ENCODE measurements at regions not wholly inside any gene's neighbourhood (a gene's known extent, or its start where the extent isn't known, plus 50 kb on each side); places are given as distances from the start of the nearest gene placed in this dataset.
"Not testable (repeated sequence)": the region's sequence is repeated elsewhere in the genome, so short reads cannot be mapped to it uniquely, and the experiment has no call there.

DNA sequence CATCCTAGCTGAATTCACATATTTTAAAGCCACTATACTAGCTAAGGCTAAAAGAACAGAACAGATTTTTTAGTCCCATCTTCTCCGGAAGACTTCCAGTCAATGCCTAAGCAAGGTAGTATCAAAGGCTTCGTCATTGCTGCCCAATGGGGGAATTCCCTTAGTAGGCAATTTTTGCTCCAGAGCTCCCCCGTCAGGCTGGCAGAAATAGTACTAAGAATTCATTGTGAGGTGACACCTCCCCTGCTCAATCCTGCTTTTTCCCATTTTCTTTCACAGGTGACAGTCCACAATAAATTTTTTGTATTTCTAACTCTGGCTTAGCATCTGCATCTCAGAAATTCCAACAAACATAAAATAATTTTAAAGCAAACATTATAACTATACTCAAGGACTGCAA is 52.8 kb upstream of the SRSF6 start:
- in situ Hi-C loops (cut with HindIII; ENCODE audit: low sequenced_read_pairs), result no loop called here

DNA sequence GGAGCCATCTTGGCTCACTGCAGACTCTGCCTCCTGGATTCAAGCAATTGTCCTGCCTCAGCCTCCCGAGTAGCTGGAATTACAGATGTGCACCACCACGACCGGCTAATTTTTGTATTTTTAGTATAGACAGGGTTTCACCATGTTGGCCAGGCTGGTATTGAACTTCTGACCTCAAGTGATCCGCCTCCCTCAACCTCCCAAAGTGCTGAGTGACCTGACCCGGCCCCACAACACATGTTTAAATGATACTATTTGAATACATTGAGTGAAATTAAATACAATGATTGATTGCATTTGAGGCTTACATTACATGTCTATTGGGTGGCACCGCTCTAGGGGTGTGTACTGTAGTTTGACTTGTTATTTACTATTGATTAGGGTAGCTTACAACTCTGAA is 56.8 kb upstream of the SRSF6 start:
- in situ Hi-C loops (cut with HindIII; ENCODE audit: low sequenced_read_pairs), result not testable (repeated sequence)

GRCh38 chr20:43398676-43399324 is 58.9 kb upstream of the SRSF6 start:
- in situ Hi-C loops (cut with HindIII; ENCODE audit: low sequenced_read_pairs), result no loop called here

DNA sequence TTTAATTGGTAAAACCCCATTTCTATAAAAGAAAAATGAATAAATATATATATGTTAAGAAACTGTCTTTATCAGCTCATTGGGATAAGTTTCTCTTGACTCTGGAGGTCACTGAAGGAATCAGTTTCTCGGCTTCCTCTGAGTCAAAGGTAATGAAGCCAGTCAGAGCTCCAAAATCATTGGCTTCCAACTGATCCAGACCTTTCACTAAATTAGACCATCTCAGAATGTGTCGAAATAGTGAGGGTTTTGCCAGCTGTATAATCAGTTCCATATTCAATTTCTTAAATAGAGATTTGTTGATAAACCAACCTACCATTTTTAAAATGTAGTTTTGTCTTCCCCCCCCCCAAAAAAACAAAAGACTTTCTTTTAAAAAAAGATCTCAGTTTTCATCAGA is 60.5 kb upstream of the SRSF6 start:
- in situ Hi-C loops (cut with HindIII; ENCODE audit: low sequenced_read_pairs), result no loop called here

- in situ Hi-C loops (cut with HindIII; ENCODE audit: low sequenced_read_pairs), result no loop called here
Measured at GRCh38 chr20:43393052-43393451, 64.6 kb upstream of the SRSF6 start.

DNA sequence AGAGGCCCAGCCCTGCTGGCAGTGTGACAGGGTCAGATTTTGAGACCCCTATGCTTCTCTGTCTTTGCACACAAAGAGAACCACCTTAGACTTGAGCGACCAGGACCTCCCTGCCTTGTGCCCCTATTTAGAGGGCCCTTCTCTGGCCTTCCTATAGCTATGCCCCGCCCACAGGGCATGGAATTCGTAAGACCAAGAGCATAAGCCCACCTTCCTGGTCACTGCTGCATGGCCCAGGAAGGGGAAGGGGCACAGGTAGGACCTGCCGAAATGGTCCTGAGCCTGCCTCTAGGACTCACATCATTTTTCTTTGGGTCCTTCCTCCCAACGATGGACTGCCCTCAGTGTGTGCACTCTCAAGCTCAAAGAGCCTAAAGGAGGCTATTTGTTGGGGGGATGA is 65.1 kb upstream of the SRSF6 start:
- in situ Hi-C loops (cut with HindIII; ENCODE audit: low sequenced_read_pairs), result no loop called here

DNA sequence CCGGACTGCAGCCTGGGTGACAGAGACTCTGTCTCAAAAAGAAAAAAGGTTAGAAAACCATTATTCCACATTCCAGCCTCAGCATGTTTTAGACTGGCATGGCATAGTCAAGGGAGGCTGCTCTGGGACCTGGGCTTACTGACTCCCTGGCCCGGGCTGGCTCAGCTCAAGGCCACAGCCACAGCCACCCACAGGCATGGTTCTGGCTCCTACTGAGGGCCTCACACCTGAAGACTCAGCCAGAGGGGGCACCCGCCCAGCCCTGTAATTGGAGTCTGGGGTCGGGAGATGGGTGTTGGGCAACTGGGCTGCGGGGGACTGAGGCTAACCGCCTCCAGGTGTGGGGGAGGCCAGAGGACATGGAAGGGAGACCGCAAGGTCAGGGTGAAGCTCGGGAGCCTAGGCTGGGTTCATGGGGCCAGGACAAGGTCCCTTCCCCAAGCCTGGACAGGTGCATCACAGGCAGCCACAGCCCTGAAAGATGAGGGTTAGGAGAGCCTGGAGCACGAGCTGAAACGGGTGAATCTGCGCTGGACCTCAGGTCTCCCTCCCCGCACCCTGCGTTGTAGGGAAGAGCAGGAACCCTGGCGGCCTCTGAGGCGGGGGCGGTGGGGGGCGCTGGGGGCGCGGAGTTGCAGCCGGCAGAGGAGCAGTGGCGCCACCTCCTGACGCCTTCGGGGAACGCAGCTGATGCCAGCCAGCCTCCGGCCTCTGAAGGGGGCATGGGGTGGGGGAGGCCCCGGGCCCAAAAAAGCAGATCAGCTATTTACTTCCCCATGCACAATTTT is 67.7 kb upstream of the SRSF6 start:
- in situ Hi-C loops (cut with HindIII; ENCODE audit: low sequenced_read_pairs), result no loop called here

- in situ Hi-C loops (cut with HindIII; ENCODE audit: low sequenced_read_pairs), result no loop called here
Measured at GRCh38 chr20:43389211-43389610, 68.5 kb upstream of the SRSF6 start.

- in situ Hi-C loops (cut with HindIII; ENCODE audit: low sequenced_read_pairs), result no loop called here
Measured at GRCh38 chr20:43388268-43389002, 69.3 kb upstream of the SRSF6 start.

- in situ Hi-C loops (cut with HindIII; ENCODE audit: low sequenced_read_pairs), result no loop called here
Measured at GRCh38 chr20:43387737-43388136, 70.0 kb upstream of the SRSF6 start.

- in situ Hi-C loops (cut with HindIII; ENCODE audit: low sequenced_read_pairs), result no loop called here
Measured at GRCh38 chr20:43386878-43387277, 70.8 kb upstream of the SRSF6 start.

GRCh38 chr20:43385914-43386313 is 71.8 kb upstream of the SRSF6 start:
- in situ Hi-C loops (cut with HindIII; ENCODE audit: low sequenced_read_pairs), result no loop called here

GRCh38 chr20:43384101-43384940 is 73.4 kb upstream of the SRSF6 start:
- in situ Hi-C loops (cut with HindIII; ENCODE audit: low sequenced_read_pairs), result no loop called here

GRCh38 chr20:43383026-43383795 is 74.5 kb upstream of the SRSF6 start:
- in situ Hi-C loops (cut with HindIII; ENCODE audit: low sequenced_read_pairs), result no loop called here

GRCh38 chr20:43382135-43382534 is 75.6 kb upstream of the SRSF6 start:
- in situ Hi-C loops (cut with HindIII; ENCODE audit: low sequenced_read_pairs), result not testable (repeated sequence)

DNA sequence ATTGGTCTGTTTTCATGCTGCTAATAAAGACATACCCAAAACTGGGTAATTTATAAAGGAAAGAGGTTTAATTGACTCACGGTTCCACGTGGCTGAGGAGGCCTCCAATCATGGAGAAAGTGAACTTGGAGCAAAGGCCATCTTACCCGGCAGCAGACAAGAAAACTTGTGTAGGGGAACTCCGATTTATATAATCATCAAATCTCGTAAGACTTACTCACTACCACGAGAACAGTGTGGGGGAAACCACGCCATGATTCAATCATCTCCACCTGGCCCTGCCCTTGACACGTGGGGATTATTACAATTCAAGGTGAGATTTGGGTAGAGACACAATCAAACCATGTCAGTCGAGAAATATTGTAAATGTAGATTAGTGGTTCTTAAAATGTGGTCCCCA is 76.2 kb upstream of the SRSF6 start:
- in situ Hi-C loops (cut with HindIII; ENCODE audit: low sequenced_read_pairs), result not testable (repeated sequence)

DNA sequence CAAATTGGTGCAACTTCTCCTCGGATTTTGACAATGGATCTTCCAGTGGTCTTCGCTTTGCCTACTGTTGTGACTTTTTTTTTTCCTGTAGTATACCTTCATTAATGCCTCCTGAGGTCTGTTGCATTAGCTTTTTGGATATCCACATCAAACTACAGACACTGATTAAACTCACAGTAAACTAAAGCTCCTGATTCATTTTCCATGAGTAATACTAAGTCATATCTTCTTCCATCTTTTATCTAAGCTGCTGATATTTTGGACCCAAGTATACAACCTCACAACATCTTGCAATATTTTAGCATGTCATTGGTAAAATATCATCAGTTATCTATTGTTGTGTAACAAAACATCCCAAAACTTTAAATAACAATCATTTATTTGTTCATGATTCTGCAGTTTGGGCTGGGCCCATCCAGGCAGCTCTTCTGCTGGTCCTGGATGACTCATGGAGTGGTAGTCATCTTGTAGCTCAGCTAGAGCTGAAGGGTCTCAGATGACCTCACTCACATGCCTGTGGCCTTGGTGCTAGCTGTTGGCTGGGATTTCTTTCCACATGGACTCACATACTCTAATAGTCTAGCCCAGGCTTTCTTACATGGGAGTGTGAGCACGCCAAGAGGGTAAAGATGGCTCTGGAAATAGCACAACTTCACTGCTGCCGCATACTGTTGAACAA is 78.3 kb upstream of the SRSF6 start:
- in situ Hi-C loops (cut with HindIII; ENCODE audit: low sequenced_read_pairs), result no loop called here

GRCh38 chr20:43376831-43377230 is 80.9 kb upstream of the SRSF6 start:
- in situ Hi-C loops (cut with HindIII; ENCODE audit: low sequenced_read_pairs), result no loop called here

DNA sequence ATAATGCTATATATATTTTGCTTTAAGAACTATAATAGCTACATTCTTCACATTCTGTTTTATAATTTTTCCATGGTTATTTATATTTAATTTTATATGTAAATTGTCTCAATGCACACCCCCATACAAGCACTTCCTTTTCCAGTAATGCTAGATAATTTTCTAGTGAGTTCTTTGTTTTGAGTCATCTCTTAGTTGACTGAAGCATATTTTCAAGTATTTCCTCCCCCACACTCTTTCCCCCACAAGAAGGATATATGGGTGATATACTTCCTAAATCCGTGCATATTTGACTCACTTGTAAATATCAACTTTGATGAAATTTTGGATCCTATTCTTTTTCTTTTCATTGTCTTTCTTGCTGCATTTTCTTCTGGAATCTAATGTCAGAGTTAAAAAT is 82.1 kb upstream of the SRSF6 start:
- in situ Hi-C loops (cut with HindIII; ENCODE audit: low sequenced_read_pairs), result no loop called here

GRCh38 chr20:43372051-43372450 is 85.6 kb upstream of the SRSF6 start:
- in situ Hi-C loops (cut with HindIII; ENCODE audit: low sequenced_read_pairs), result no loop called here
